ENCODE measurements at regions not wholly inside any gene's neighbourhood (a gene's known extent, or its start where the extent isn't known, plus 50 kb on each side); places are given as distances from the start of the nearest gene placed in this dataset.

- Histone ChIP-seq H3K9me2 (replicated peaks; ENCODE audit: insufficient read depth, low read length) (no peaks in the 10 kb centered on the region), H3K9ac (ENCODE audit: low read length) (peak overlapping the region; percentile 49), H3K27me3 (ENCODE audit: low read length) (no peaks in the 10 kb centered on the region), H3K79me2 (ENCODE audit: insufficient read depth, low read length) (no peaks in the 10 kb centered on the region), H3K36me3 (ENCODE audit: low read length) (no peaks in the 10 kb centered on the region), H4K20me1 (ENCODE audit: low read depth, low read length) (no peaks in the 10 kb centered on the region), H2AFZ (ENCODE audit: low read depth, low read length, severe bottlenecking) (peak overlapping the region; percentile 63), H3F3A (ENCODE audit: insufficient read depth) (peaks cover 45% of the 10 kb centered on the region), H3K9me3 (ENCODE audit: insufficient read depth, low read length) (no peaks in the 10 kb centered on the region; the same call in 1 of the 2 replicates), H3K4me2 (ENCODE audit: low read depth, low read length, poor library complexity, severe bottlenecking) (peak overlapping the region; percentile 88), H3K27ac (ENCODE audit: low read depth, low read length) (peak overlapping the region; percentile 97), H3K4me3 (ENCODE audit: insufficient read depth, low read length, poor library complexity, severe bottlenecking) (peak overlapping the region; percentile 30)
- TF ChIP-seq EZH2phosphoT487 (conservative IDR thresholded peaks at IDR 0.05; ENCODE audit: low read length) (no peak), CTCF (IDR thresholded peaks at IDR 0.05; ENCODE audit: insufficient read depth, low read length, poor library complexity, severe bottlenecking) (no peak)
Measured at GRCh38 chr12:47393403-47393790, 312.4 kb downstream of the RPAP3 start.

- Histone ChIP-seq H3K9me2 (replicated peaks; ENCODE audit: insufficient read depth, low read length) (no peaks in the 10 kb centered on the region), H3K9ac (ENCODE audit: low read length) (peak overlapping the region; percentile 42), H3K36me3 (ENCODE audit: low read length) (no peaks in the 10 kb centered on the region), H3K27me3 (ENCODE audit: low read length) (no peaks in the 10 kb centered on the region), H3F3A (ENCODE audit: insufficient read depth) (peaks cover 44% of the 10 kb centered on the region), H3K4me2 (ENCODE audit: low read depth, low read length, poor library complexity, severe bottlenecking) (peak overlapping the region; percentile 88), H3K4me3 (ENCODE audit: insufficient read depth, low read length, poor library complexity, severe bottlenecking) (no peak overlapping the region), H4K20me1 (ENCODE audit: low read depth, low read length) (no peaks in the 10 kb centered on the region), H3K79me2 (ENCODE audit: insufficient read depth, low read length) (no peaks in the 10 kb centered on the region), H3K27ac (ENCODE audit: low read depth, low read length) (peak overlapping the region; percentile 97), H3K9me3 (ENCODE audit: insufficient read depth, low read length) (no peaks in the 10 kb centered on the region; the same call in 1 of the 2 replicates), H2AFZ (ENCODE audit: low read depth, low read length, severe bottlenecking) (peak overlapping the region; percentile 29)
- TF ChIP-seq EZH2phosphoT487 (conservative IDR thresholded peaks at IDR 0.05; ENCODE audit: low read length) = no peak
- no peak for TF ChIP-seq CTCF (IDR thresholded peaks at IDR 0.05; ENCODE audit: insufficient read depth, low read length, poor library complexity, severe bottlenecking)
Measured at GRCh38 chr12:47391566-47391965, 311.8 kb upstream of the AMIGO2 start.

GRCh38 chr12:47388712-47389111, 309.0 kb upstream of the AMIGO2 start:
- Histone ChIP-seq H3K9me3 (ENCODE audit: insufficient read depth, low read length) (no peaks in the 10 kb centered on the region), H3K27ac (ENCODE audit: low read depth, low read length) (no peak overlapping the region), H3K4me2 (ENCODE audit: low read depth, low read length, poor library complexity, severe bottlenecking) (no peak overlapping the region), H3K9me2 (replicated peaks; ENCODE audit: insufficient read depth, low read length) (no peaks in the 10 kb centered on the region), H4K20me1 (ENCODE audit: low read depth, low read length) (no peaks in the 10 kb centered on the region), H3K9ac (ENCODE audit: low read length) (no peak overlapping the region), H3K36me3 (ENCODE audit: low read length) (no peaks in the 10 kb centered on the region), H3F3A (ENCODE audit: insufficient read depth) (peaks cover 23% of the 10 kb centered on the region), H3K79me2 (ENCODE audit: insufficient read depth, low read length) (no peaks in the 10 kb centered on the region), H3K4me3 (ENCODE audit: insufficient read depth, low read length, poor library complexity, severe bottlenecking) (no peak overlapping the region), H3K27me3 (ENCODE audit: low read length) (no peaks in the 10 kb centered on the region), H2AFZ (ENCODE audit: low read depth, low read length, severe bottlenecking) (no peak overlapping the region)
- TF ChIP-seq EZH2phosphoT487 (conservative IDR thresholded peaks at IDR 0.05; ENCODE audit: low read length) (no peak), CTCF (IDR thresholded peaks at IDR 0.05; ENCODE audit: insufficient read depth, low read length, poor library complexity, severe bottlenecking) (no peak)
